ENCODE measurements at regions not wholly inside any gene's neighbourhood (a gene's known extent, or its start where the extent isn't known, plus 50 kb on each side); places are given as distances from the start of the nearest gene placed in this dataset.
A peak's percentile ranks its signal among the peaks of the same experiment; 100 is the strongest.

DNA sequence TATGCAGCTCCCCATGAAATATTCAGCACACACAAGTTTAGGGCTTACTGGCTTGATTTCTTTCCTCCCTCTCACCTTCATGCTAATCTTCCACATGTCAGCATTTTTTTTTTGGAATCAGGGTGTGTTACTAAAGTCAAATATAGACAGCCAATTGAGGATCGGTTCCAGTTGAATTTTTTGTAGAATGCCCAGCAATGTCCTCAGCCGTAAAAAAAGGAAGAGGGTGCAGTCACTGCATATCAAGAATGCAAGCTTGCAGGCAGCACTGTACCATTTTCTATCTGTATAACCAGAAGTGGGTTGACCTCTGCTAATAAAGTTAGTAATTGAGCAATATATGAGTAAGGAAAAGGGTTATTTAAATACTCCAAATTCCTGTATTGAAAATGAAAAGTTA, 51.4 kb upstream of the CHMP2B start:
- DNase-seq (ENCODE audit: low read depth, low spot score): no peak

DNA sequence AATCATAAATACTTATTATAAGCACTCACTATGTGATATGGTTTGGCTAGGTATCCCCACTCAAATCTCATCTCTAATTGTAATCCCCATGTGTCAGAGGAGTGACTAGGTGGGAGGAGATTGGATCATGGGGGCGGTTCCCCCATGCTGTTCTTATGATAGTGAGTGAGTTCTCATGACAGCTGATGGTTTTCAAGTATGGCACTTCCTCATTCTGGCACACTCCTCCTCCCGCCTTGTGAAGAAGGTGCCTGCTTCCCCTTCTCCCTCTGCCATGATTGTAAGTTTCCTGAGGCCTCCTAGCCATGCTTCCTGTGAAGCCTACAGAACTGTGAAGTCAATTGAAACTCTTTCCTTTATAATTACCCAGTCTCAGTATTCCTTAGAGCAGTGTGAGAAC, 53.3 kb upstream of the CHMP2B start:
- no peak for DNase-seq (ENCODE audit: low read depth, low spot score)

DNA sequence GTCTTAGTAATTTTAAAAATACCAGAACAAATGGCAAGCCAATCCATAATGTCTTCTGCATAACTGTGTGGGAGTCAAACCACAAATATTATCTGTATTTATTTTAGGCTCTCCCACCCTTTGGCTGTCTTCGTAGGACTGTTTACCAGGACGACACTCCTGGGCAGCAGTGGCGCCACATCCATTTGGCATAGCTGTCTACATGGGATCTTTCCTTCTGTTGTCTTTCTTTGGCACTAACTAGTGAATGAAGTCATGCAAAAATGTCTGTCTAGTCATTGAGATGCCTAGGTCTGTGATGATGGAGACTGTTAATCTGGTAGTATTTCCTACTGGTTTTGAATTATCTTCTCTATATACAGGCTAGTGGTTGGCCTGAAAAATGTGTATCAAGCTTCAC, 54.0 kb upstream of the CHMP2B start:
- no peak for DNase-seq (ENCODE audit: low read depth, low spot score)

DNA sequence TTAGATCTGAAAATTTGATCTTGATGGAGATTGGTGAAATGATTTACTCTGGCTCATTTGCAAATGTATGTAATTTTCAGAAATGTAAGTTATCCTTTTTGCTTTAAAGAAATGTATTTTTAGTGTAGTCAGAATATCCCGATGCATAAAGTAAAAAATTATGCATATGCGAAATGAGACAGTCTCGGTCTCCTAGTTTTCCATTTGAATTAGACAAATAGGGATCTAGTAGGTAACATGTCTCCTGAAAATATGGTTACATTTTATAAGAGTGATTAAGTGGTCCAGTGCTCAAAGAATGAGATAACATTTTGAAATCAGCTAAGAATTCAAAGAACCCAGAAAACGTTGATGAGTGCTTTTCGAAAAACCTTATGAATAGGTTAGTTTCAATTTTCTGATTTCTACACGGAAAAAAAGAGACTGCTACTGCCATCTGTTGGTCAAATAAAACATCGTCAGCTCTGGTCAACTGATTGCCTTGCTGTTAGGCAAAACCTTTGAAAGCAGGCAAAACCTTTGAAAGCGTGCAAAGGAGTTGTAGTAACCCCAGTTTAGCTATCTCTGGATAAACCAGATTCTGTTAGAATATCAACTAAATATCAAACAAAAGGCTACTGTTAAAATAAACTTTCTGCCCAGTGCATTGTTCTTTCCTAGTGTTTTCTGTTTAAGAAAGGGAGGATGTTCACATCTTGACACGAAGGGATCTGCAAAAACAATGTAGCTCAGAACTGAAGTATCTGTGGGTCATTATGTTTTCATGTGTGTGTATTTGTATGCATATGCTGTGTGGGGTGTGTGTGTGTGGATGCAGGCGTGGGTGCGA, 59.3 kb upstream of the CHMP2B start:
- peak; percentile 36 for DNase-seq (ENCODE audit: low read depth, low spot score)

DNA sequence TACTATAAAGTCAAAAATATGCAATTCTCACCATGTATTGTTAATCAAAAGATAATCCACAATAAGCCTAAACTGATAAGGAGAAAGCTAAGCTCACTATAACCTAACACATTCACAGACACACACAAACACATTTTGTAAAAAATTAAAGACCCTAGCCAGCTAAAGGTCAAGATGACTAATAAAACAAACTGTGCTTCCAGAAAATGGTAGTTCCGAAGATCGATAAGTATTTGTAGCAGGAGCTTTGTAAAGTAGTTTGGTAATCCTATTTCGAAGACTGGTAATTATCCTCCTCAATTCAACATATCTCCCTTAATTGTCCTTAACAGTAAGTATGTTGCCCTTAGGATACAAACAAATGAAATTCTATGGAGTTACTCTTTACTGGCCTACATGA, 62.9 kb upstream of the CHMP2B start:
- no peak for DNase-seq (ENCODE audit: low read depth, low spot score)

DNA sequence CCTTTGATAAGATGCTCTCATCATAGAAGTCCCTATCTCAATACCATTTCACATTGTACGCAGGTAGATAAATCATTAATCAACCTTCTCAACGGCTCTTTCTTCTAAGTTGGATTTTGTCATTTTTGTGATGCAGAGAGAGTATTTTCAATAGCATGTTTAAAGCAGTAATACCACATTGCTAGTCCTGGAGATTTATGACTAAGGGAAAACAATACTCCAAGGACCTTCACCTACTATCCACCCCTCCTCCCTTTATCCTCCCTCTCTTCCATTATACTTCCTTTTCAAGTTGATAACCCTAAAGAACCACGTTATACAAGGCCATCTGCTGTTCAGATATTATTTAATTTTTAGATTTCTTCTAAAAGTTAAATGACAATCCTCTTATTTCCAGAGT, 65.3 kb upstream of the CHMP2B start:
- no peak for DNase-seq (ENCODE audit: low read depth, low spot score)

DNA sequence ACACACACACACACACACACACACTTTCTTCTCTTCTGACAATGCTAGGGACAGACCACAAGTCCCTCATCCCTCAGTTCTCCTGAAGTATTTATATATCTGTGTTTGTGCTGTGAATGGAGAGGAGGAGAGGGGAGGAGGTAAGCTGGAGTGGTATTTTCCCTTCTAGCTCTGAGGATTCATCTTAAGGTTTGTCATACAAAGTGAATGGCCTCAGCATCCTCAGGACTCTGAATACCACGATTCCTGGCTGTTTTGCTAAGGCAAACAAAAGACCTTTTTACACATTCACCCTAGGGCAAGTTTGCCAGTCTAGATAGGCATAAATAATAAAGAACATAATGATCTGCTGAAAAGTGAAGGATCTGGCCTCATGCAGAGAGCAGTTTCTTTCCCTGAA, 65.7 kb upstream of the CHMP2B start:
- DNase-seq (ENCODE audit: low read depth, low spot score): no peak

DNA sequence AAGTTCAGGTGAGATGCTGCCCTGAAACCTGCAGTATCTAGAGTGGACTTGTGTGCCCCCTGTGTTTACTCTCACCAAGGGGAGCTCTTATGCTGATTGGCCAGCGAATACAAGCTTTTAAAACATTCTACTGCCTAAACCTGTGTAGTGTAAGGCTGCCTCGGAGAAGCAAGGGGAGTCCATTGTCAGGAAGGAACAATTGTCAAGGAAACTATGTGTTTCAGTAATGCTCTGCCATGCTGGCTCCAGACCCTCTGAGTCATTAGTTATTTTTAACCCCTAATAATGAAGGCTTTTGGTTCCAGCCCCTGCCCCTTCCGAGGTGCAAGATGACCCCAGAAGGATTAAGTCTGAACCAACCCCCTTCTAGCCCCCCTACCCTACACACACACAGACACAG, 66.1 kb upstream of the CHMP2B start:
- DNase-seq (ENCODE audit: low read depth, low spot score): no peak

DNA sequence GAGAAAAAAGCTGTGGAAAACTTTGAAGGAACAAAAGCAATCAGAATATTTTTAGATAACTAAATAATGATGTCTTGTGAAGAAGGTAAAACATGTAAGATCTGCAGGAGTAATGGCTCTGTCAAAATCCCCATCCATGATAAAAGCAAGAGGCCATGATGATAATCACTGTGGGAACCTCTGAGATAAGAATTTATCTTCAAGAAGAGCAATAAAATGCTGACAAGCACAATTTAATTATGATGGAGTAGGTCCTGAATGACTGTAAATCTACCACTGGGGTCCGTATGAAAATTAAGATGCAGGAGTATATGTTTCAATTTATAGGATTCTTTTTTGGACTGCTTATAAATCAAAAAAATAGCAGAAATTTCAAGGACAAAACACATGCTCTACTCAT, 68.3 kb upstream of the CHMP2B start:
- DNase-seq (ENCODE audit: low read depth, low spot score): no peak

DNA sequence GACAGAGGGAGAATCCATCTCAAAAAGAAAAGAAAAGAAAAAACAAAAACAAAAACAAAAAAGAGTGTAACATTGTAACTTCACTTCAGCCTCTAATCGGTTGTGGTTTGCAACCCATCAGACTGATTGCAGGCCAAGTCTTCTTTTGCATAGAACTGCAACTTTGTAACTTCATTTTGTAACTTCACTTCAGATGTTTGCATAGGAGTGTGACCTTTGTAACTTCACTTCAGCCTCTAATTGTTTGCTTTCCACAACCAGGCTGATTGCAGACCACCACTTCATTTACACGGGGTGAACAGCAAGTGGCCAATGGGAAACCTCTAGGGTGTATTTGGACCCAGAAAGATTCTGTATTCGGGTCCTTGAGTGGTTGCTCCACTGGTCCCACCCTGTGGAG, 79.1 kb upstream of the CHMP2B start:
- DNase-seq (ENCODE audit: low read depth, low spot score): no peak

DNA sequence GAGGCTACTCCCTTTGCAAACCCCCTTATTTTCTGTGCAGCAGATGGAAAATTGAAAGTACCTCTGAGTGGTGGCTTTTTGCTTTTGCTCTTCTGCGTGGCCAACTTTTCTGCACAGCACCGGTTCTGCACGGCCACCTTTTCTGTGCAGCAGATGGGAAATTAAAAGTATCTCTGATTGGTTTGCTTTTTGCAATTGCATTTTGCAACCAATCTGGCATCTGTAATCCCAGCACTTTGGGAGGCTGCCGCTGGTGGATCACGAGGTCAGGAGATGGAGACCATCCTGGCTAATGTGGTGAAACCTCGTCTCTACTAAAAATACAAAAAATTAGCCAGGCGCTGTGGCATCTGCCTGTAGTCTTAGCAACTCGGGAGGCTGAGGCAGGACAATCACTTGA, 79.5 kb upstream of the CHMP2B start:
- no peak for DNase-seq (ENCODE audit: low read depth, low spot score)

DNA sequence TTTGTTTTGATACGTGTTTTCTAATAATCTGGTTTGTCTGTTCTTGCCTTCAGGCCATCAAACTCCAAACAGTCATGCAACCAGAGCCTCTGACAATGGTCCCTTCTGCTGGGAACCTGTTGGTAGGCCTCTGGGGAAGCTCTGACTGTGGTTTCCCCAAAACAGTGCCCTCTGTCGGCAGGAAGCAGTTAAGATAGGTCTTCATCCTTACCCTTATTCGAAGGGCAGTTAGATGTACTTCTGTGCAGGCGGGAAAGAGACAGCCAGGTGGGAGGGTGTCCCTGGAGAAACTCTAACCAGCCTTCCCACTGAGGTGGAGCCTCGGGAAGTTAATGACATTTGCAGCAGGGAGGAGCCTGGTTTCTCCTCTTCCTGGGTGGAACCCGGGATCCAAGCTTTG, 81.6 kb upstream of the CHMP2B start:
- DNase-seq (ENCODE audit: low read depth, low spot score): no peak

DNA sequence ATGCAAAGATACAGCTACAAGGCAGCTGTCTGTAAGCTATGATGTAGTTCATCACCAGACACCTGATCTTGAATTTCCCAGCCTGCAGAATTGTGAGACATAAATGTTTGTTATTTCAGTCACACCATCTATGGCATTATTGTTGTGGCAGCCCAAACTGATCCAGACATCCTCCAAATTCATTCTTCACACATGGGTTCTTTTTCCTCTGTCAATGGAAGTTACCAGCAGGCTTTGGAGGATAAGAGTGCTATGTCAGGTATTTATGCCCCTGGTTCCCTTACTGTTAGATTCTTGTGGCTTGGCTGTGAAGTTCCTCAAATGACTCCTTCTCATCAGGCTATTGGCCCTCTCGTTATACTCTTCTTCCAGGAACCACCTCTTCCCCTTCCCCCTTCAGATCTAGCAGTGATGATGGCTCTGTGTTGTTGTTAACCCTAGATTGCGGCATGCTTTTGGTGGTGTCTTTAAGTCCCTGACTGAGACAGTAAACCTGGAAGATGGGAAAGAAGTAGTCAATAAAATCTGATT, 91.0 kb upstream of the CHMP2B start:
- no peak for DNase-seq (ENCODE audit: low read depth, low spot score)

DNA sequence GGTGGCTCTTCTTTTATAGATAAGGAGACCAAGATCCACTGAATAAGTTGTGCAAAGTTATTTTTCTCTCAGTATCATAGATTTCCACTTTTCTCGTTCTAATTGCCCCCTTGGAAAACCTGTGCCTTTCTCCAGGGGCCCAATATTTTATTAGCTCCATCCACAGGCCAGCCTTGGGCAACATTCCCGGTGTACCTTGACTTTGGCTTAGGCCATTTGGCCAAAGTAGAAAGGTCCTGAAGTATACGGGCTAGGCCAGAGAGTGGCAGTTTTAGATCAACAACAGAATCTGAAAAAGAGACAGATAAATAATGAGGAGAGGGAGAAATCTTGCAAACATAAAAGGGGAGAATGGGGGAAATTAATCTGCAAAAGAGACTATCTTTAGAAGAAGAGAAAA, 91.7 kb upstream of the CHMP2B start:
- no peak for DNase-seq (ENCODE audit: low read depth, low spot score)

DNA sequence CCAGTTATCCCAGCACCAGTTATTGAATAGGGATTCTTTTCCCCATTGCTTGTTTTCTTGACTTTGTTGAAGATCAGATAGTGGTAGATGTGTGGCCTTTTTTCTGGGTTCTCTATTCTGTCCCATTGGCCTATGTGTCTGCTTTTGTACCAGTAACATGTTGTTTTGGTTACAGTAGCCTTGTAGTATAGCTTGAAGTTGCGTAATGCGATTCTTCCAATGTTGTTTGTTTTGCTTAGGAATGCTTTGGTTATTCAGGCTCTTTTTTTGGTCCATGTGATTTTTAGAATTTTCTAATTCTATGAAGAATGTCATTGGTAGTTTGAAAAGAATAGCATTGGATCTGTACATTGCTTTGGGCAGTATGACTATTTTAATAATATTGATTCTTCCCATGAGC, 94.3 kb upstream of the CHMP2B start:
- DNase-seq (ENCODE audit: low read depth, low spot score): no peak

DNA sequence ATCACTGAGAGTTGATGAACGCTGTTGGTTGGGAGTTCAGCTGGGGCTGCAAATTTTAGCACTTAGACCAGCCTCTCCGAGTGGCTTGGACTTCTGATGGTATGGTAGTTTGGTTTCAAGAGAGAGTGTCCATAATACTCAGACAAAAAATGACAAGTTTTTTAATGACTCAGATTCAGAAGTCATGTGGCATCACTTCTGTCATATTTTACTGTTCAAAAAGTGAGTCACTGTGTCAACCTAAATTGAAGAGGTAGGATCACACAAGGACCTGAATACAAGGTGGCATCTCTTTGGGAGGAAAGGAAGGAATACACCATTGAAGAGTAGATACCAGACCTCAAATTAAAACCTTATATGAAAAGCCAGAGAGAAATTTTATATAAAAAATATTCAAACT, 99.1 kb upstream of the CHMP2B start:
- no peak for DNase-seq (ENCODE audit: low read depth, low spot score)

DNA sequence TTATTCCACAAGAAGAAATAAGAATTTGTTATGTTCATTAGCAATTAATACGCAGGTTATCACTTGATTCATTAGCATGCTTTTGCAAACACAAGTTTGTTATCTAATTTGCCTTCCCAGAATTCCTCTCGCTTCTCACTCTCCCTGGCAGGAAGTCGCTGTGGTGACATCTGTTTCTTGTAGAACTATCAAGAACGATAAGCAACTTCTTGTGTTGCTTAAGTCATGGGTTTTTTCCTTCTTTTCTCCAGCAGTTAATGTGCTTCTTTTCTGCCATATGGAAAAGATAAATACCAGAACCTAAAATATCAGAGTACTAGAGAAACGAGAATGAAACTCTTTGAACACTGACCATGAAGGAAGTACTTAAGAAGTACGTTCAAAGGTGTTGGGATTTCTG, 99.8 kb upstream of the CHMP2B start:
- DNase-seq (ENCODE audit: low read depth, low spot score): no peak

DNA sequence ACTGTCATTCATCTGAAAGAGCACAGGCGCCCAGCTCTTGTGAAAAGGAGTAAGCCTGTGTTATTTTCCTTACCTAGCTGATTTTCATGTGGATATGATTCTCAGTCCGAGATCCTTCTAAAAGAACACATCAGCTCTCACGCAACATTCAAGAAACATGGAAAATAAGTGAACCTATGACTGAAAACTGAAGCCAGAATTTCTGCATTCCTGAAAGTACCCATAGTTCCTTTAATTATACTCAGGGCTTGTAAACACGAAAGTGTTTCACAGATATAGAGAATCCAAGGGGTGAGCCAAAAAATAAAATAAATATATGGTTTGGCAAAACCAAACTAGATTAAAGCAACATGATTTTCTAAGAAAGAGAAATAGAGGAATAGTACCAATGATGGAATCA, 100.8 kb upstream of the CHMP2B start:
- no peak for DNase-seq (ENCODE audit: low read depth, low spot score)

DNA sequence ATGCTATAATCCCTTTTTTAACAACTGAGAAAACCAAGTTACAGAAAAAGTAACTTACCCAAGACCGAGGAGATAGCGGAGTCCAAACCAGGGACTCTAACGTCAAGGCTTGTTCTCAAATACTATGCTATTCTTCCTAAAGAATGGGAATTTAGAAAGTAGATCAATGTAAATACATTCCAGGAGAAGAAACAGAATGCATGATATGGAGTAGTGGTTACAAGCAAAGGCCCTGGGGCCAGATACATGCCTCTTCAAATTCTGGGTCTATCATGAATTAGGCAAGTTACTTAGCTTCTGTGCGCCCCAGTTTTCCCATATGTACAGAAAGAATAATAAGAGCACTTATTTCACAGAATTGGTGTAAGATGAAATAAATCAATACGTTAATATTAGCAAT, 102.0 kb upstream of the CHMP2B start:
- no peak for DNase-seq (ENCODE audit: low read depth, low spot score)

DNA sequence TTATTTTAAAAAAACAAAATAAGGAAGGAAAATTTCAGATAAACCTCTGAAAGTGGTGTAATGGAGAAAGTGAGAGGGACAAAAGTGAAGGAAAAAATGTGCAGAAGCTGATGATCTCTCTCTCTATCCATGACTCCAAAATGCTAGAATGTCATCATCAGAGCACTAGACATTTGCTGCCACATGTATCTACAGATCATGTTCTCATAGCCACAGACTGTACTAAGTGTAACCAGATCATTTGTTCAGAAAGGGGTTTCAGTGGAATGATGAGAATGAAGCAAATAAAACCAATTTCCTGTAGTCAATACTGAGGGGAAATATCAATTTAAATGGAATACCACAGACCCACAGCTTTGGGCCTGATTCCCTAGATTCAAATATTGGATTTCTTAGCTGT, 104.3 kb upstream of the CHMP2B start:
- no peak for DNase-seq (ENCODE audit: low read depth, low spot score)

DNA sequence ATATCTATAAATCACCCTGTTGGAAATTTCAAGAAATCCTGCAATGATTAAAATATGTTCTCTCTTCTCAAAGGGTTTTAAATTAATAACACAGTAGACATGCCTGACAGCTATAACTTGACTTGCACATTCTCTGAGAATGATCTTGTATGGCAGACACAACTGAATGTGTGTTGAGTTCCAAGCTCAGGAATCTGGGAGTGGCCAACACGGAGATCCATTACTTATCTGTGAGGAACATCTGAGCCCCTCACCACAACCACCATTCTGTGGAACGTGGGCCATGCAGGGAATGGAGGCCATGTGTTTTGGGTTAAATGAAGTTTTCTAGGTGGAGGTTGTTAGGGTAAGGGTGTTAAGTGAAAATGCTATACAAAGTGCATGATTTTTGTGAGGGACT, 105.3 kb upstream of the CHMP2B start:
- DNase-seq (ENCODE audit: low read depth, low spot score): no peak

DNA sequence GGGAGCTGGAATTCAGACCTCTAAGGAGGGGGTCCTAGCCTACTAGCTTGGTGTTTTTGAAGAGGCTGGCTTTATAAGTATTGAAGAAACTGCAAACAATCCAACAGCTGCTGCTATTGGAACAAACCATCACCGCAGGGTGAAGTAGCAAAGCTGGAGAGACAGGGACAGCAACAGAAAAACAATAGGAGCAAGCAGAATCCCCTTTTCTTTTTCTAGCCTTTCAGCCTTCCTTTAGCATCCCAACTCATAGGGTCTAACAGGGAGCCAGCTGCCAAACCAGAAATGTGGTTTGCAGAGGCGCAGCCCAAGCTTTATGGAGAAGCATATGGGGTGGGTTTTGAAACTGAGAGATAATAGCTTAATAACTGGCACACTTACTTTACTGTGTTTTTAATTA, 106.2 kb upstream of the CHMP2B start:
- no peak for DNase-seq (ENCODE audit: low read depth, low spot score)

DNA sequence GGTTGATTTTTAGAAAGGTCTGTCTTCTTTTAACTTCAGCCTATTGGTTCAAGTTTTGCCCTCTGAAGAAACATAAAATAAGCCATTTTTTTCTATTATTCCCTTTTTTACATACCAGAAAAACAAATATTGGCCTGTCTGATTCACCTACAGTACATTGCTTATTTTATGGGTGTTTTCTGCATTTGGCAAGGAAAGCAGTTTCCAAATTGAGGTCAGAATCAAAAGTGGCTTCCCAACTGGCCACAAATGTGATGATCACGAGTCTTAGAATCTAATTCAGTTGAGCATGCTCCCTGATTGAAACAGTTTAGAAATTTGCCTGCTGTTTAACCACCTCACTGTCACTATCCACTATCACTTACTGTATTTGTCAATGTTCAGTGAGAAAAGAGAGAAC, 106.9 kb upstream of the CHMP2B start:
- no peak for DNase-seq (ENCODE audit: low read depth, low spot score)

DNA sequence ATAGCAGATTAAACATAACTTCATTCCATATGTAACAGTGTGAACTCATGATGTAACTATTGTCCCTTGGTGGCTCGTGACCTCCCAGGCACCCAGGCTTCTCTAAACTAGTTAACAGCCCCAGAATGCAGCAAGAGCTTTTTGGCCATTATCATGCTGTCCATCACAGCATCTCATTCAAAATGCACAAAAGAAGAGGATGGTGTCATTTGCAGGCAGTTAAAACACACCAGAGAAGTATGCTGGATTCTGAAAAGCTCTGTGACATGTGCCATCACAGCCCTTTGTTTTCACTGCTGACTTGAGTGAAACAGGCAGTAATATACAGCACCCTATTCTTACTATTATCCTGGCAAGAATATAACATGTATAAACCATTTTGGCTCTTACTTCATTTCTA, 117.6 kb upstream of the CHMP2B start:
- DNase-seq (ENCODE audit: low read depth, low spot score): no peak
